ENCODE measurements at regions not wholly inside any gene's neighbourhood (a gene's known extent, or its start where the extent isn't known, plus 50 kb on each side); places are given as distances from the start of the nearest gene placed in this dataset.

- no CpG with 5 or more reads among the region's 1 CpG for WGBS (ENCODE audit: insufficient coverage)
- Histone ChIP-seq H3K4me3 (ENCODE audit: low read length) (no peak overlapping the region), H3K27me3 (ENCODE audit: control insufficient read depth, insufficient read depth, low read length) (no peaks in the 10 kb centered on the region), H3K36me3 (ENCODE audit: control insufficient read depth, insufficient read depth, low read length) (no peaks in the 10 kb centered on the region), H3K9me3 (ENCODE audit: control insufficient read depth, insufficient read depth, low read length) (peaks cover 8% of the 10 kb centered on the region), H3K27ac (ENCODE audit: low read length) (no peak overlapping the region), H3K4me1 (ENCODE audit: control insufficient read depth, insufficient read depth, low read length) (no peaks in the 10 kb centered on the region)
- H3K9me3 Mint-ChIP-seq, result peaks cover 12 to 23% of the 10 kb centered on the region in 2 donors
- no peak overlapping the region for H3K27ac Mint-ChIP-seq
- no peak for ATAC-seq
- TF ChIP-seq CTCF (IDR thresholded peaks at IDR 0.05), result no peak
- intact Hi-C loops (cut with micrococcal nuclease), result no loop called here
- H3K4me3 Mint-ChIP-seq, result no peak overlapping the region
- H3K36me3 Mint-ChIP-seq, result no peaks in the 10 kb centered on the region
- H3K27me3 Mint-ChIP-seq (ENCODE audit: low read depth in 2 of 2), result no peaks in the 10 kb centered on the region
- DNase-seq, result no peak
- no peaks in the 10 kb centered on the region for H3K4me1 Mint-ChIP-seq
Measured at GRCh38 chr9:25353783-25354182, 324.5 kb downstream of the TUSC1 start.

GRCh38 chr9:25350011-25350410, 328.2 kb downstream of the TUSC1 start:
- H3K36me3 Mint-ChIP-seq, result no peaks in the 10 kb centered on the region
- ATAC-seq, result no peak
- intact Hi-C loops (cut with micrococcal nuclease), result no loop called here

GRCh38 chr9:25322142-25322541, 356.1 kb downstream of the TUSC1 start:
- Histone ChIP-seq H3K9me3 (ENCODE audit: control insufficient read depth, insufficient read depth, low read length) (peaks cover 5% of the 10 kb centered on the region), H3K27ac (ENCODE audit: low read length) (no peak overlapping the region), H3K4me1 (ENCODE audit: control insufficient read depth, insufficient read depth, low read length) (no peaks in the 10 kb centered on the region), H3K27me3 (ENCODE audit: control insufficient read depth, insufficient read depth, low read length) (no peaks in the 10 kb centered on the region), H3K36me3 (ENCODE audit: control insufficient read depth, insufficient read depth, low read length) (no peaks in the 10 kb centered on the region), H3K4me3 (ENCODE audit: low read length) (no peak overlapping the region)
- H3K27ac Mint-ChIP-seq, result no peak overlapping the region
- WGBS (ENCODE audit: insufficient coverage), result 84% methylated on average over 8 of the region's 8 CpGs
- TF ChIP-seq CTCF (IDR thresholded peaks at IDR 0.05), result no peak
- peaks cover 15 to 16% of the 10 kb centered on the region in 2 donors for H3K9me3 Mint-ChIP-seq
- no peak overlapping the region for H3K4me3 Mint-ChIP-seq
- intact Hi-C loops (cut with micrococcal nuclease), result loop anchor here (10.0 kb wide), 1 partner anchor 63 kb away; no protein-coding TSS in a partner anchor
- no peak for ATAC-seq
- peaks cover 5% of the 10 kb centered on the region for H3K36me3 Mint-ChIP-seq
- no peak for DNase-seq
- H3K27me3 Mint-ChIP-seq (ENCODE audit: low read depth in 2 of 2), result no peaks in the 10 kb centered on the region
- no peaks in the 10 kb centered on the region for H3K4me1 Mint-ChIP-seq

More at GRCh38 chr9:25350011-25350410, 328.2 kb downstream of the TUSC1 start:
- H3K4me3 Mint-ChIP-seq, result no peak overlapping the region
- Histone ChIP-seq H3K36me3 (ENCODE audit: control insufficient read depth, insufficient read depth, low read length) (no peaks in the 10 kb centered on the region), H3K4me3 (ENCODE audit: low read length) (no peak overlapping the region), H3K27me3 (ENCODE audit: control insufficient read depth, insufficient read depth, low read length) (no peaks in the 10 kb centered on the region), H3K4me1 (ENCODE audit: control insufficient read depth, insufficient read depth, low read length) (no peaks in the 10 kb centered on the region), H3K9me3 (ENCODE audit: control insufficient read depth, insufficient read depth, low read length) (no peaks in the 10 kb centered on the region), H3K27ac (ENCODE audit: low read length) (no peak overlapping the region)
- WGBS (ENCODE audit: insufficient coverage), result 80% methylated on average over 1 of the region's 2 CpGs
- no peak for DNase-seq
- no peaks in the 10 kb centered on the region for H3K4me1 Mint-ChIP-seq
- no peak for TF ChIP-seq CTCF (IDR thresholded peaks at IDR 0.05)
- peaks cover 4 to 8% of the 10 kb centered on the region in 2 donors for H3K9me3 Mint-ChIP-seq
- no peak overlapping the region for H3K27ac Mint-ChIP-seq
- no peaks in the 10 kb centered on the region for H3K27me3 Mint-ChIP-seq (ENCODE audit: low read depth in 2 of 2)

GRCh38 chr9:25310961-25311360, 367.3 kb downstream of the TUSC1 start:
- no peaks in the 10 kb centered on the region for H3K27me3 ChIP-seq (ENCODE audit: control insufficient read depth, insufficient read depth, low read length)
- no peaks in the 10 kb centered on the region for H3K27me3 Mint-ChIP-seq (ENCODE audit: low read depth in 2 of 2)
- H3K36me3 ChIP-seq (ENCODE audit: control insufficient read depth, insufficient read depth, low read length), result no peaks in the 10 kb centered on the region
- H3K36me3 Mint-ChIP-seq, result peaks cover 7% of the 10 kb centered on the region
- no peaks in the 10 kb centered on the region for H3K4me1 ChIP-seq (ENCODE audit: control insufficient read depth, insufficient read depth, low read length)
- no peak for TF ChIP-seq CTCF (IDR thresholded peaks at IDR 0.05)
- H3K27ac ChIP-seq (ENCODE audit: low read length), result no peak overlapping the region
- intact Hi-C loops (cut with micrococcal nuclease), result no loop called here
- no peak overlapping the region for H3K4me3 ChIP-seq (ENCODE audit: low read length)
- H3K4me1 Mint-ChIP-seq, result no peaks in the 10 kb centered on the region
- no peak for DNase-seq
- peaks cover 2% of the 10 kb centered on the region for H3K9me3 ChIP-seq (ENCODE audit: control insufficient read depth, insufficient read depth, low read length)
- WGBS (ENCODE audit: insufficient coverage), result 83% methylated on average over 1 of the region's 1 CpG
- H3K27ac Mint-ChIP-seq, result no peak overlapping the region
- peaks cover 4 to 23% of the 10 kb centered on the region in 2 donors for H3K9me3 Mint-ChIP-seq
- H3K4me3 Mint-ChIP-seq, result no peak overlapping the region
- no peak for ATAC-seq

Measured in natural killer cell (primary cell).